Myocyte (in vitro differentiated cells): ENCODE measurements at regions not wholly inside any gene's neighbourhood (a gene's known extent, or its start where the extent isn't known, plus 50 kb on each side); places are given as distances from the start of the nearest gene placed in this dataset.
A peak's percentile ranks its signal among the peaks of the same experiment; 100 is the strongest.

Experiments used
- DNase-seq: peaks from one replicate; pipeline ENCODE4 v3.0.0-alpha.2; 2012; ENCODE audit warnings: low read depth

DNA sequence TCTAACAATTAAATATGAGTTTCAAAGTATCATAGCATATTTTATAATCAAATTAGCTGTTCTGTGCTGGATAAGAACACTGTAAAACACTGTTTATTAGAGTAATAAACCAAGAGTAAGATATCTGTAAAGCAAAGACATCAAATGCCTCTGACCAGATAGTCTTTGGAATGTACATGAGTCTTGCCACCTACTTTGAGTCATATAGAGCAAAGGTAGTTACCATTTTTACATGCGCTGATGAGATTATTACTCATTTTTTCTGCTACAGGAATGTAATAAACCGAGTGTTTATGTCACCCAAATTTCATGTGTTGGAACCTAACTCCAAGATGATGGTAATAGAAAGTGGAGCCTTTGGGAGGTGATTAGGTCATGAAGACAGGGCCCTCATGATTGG is 654.5 kb downstream of the CETN3 start:
- DNase-seq, result no peak

DNA sequence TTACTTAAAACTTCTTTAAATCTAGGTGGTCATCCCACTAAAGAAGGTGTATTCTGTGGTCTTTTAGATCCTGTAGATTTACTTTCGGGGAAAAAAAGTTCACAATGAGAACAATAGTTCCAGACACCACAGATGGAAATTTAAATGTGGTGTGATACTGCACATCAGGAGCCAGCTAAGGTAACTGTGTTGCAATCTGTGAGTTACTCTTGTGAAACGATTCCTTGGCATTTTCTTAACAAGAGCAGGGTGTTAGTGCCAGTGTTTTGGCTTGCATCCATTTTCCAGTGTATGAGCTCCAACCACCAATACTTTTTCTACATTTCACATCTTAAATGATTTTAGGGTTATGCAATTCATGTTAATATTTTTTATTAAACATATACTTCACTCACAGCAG is 674.5 kb downstream of the CETN3 start:
- DNase-seq, result no peak

DNA sequence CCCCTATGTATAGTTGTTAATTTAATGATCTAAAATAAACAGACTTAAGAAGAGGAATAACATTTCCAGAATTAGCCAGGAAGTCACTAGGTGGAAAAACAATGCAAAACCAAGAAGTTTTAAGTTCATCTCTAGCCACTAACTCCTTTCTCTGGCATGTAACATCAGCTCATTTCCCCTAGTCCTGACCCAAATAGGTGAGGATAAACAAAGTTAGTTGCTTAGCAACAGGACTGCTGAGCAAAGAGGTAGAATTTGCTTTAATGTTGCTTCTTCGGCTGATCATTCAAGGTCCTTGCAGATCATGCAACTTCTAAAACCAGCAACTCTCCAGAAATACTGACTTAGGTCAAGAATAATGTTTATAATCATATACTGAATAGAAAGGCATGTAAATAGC is 675.8 kb downstream of the CETN3 start:
- no peak for DNase-seq

DNA sequence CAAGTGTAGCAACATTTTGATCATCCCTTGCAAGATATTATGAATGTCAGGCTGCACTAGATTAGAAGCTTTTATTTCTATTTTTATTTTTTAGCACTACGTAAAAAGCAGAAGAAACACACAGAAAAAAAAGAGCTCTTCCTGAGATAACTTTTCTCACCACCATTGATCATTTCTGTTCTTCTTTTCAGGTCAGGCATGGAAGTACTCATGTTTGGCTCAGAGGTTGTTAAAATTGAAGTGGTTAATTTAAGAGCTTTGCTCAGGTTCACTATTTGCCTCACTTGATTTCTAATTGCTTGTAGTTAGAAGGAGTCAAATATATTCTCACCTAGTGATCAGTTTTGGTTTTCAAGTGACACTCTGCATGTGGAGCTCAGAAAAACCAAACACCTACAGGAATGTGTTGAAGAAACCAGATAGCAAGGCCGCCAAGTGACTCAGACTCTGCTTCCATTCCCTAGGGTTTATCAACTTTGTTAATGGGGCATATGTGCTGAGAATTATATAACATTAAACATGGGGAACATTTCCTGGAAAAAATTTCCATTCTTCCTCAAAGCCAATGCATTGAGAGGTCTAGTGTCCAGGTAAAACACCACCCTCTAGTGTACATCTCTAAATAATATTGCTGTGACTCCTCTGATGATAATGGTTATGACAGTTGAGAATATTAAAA is 679.8 kb downstream of the CETN3 start:
- peak; percentile 31 for DNase-seq

DNA sequence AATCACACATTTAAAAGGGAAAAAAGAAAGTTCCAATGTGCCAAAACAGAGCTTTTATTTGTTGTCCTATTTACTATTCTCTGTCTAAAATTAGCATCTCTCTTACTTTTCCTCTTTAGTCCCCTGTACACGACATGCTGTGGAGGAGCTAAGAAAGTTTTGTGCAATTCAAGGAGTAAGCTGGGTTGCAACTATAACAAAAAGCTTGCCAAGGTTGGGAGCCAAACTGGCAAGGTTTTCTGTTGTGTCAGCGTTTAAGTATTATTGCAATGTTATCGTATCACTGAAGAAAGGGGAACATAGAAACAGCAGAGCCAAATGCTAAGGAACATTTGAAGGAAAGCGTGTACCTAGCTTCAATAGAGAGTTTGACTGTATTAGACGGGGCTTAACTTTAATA is 680.8 kb downstream of the CETN3 start:
- DNase-seq, result peak; percentile 31

DNA sequence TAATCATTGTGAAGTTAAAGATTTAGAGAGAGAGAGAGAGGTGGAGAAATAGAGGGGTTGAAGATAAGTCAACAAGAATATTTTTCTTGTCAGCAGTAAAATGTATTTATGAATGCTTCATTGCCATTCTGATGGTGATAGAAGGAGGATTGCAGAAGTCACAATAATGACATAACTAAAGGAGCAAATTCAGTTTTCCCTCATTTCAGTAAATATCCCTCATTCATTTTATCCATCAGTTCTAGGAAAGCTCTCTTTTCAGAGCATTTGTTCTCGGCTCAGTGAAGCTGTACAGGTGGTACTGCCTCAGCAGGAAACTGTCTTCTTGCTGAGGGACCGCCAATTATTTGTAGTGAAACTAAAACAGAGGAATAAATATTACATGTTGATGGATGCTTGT is 681.4 kb downstream of the CETN3 start:
- no peak for DNase-seq

DNA sequence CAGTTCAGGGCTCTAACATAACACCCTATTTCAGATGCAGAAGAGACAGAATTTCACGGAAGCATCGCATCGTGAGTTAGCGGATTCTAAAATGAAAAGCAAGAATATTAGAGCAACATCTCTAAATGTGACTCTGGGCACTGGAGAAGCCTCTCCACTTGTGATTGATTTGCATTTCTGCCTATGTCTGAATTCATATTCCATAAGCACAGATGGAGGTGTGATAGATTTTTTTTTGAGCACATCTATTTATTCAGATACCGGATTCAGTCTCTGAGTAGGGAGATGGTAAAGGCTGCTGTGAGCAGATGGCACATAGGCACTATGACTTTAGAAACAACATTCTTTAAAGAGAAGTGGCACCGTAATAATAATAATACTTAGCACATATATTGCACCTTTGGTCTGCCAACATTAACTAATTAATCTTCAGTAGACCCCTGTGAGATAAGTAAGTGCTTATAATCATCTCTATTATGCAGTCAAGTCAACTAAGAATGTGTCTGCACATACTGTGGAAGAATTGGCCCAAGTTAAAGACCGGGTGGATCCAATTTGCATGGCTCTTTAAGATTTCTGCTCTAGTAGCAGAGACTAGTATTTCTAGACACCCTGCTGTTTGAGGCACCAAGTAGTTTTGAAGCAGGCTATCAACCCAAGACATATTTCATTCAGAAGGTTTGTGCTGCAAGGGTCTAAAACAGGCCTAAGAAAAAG is 685.0 kb downstream of the CETN3 start:
- peak; percentile 8 for DNase-seq

DNA sequence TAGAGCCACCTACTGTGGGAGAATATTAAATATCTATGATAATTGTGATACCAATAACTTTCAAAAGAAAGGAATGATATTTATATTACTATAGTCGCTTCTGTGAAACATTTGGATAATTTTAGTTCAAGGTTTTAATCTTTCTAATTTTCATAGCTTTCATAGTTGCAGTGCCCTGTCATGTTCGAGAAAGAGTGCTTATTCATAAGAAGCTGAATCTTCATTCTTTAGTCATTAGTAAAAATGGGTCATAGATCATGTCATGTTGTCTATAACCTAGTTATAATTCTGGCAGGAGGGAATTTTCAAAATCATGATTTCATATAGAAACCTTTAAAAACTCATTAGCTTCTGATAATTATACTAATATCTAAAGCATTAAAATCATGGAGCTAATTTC is 685.6 kb downstream of the CETN3 start:
- DNase-seq, result no peak

DNA sequence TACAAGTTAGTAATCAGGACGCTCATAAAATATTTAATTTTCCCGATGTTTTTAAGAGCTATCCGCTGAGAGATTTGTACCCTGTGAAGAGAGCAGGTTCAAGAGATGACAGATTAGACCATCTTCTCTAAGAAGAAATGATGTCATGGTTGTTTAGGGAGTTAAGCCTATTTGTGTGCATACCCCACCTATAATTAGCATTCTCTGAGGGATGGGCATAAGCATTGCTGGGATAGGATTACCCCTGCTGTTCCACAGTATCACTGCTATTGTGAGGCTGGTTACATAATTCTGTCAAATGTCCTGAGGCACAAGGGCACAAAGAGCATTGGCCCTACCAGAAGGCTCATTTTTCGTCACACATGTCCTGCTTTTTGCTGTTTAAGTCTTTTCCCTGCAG is 687.0 kb downstream of the CETN3 start:
- peak; percentile 77 for DNase-seq

DNA sequence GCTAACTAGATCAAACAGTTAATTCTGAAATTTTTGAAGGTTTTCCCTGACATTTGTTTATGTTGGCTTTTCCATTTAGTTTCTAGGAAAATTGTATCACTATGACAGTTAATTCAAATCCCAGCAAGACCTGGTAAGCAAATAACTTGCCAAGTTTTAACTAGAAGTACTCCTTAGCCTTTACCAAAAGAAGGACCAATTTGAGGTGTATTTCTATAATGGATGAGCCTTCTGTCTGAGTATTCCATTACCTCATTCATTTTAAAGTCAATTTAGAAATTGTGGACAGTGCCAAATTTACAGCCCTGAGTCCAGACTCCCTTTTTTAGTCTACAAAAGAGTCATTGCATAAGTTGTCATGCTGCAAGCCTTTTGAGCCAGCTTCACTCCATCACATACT is 687.6 kb downstream of the CETN3 start:
- no peak for DNase-seq

DNA sequence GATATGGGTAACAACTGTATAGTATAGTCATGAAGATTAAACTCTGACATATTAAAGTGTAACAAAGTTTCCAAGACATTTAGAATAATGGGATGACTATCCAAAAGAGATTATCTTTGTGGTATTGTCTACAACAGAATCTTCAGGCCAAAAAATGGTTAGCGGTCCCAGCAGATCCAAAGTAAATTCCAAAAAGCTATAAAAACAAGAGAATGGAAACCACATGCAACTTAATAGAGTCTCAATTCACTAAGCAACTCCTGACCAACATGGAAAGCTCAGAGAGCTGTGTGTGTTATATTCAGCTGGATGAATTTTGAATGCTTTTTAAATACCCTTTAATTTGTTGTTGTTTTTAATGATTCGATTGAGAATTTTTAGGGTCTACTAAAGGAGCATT is 688.2 kb downstream of the CETN3 start:
- DNase-seq, result peak; percentile 14

DNA sequence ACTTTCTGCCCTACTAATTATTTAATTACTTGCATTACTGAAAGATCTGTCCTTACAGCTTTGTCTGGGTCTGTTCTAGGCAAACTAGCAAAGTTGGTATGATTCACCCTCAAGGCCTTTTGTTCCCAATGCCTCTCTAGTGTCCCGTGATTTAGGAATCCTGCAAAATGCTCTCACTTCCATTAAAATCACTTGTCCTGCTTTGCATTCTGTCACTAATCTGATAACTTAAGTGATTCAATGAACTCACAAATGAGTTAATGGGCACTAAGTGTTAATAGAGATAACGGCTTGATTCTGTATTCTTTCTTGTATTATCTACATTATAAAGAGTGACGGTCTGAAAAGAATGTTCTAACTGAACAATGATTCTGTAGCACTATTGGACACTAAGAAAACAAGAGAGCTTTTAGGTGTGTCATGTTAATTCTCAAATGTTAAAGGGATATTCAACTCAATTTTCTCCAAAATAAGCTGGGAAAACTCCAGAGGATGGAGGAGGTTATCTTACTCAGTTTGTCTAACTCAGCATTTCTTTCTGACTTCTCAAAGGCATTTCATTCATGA is 697.3 kb downstream of the CETN3 start:
- DNase-seq, result no peak

DNA sequence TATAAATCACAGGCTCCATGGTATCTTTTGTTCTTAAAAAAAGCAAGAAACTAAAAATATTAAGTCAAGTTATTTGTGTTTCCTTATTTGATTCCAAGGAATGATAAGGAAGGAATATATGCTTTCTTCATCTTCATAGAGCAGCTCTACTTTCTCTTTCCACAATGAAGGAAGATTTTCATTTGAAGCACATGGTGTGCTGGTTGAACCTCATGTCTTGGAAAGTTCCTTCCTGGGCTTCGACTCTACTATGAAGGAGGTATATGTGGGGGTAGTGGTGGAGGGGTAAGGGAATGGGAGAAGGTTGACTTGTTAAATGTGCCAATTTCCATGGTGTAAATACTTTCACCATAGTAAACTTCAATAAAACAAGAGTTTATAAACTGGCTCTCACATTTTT is 698.0 kb downstream of the CETN3 start:
- no peak for DNase-seq

DNA sequence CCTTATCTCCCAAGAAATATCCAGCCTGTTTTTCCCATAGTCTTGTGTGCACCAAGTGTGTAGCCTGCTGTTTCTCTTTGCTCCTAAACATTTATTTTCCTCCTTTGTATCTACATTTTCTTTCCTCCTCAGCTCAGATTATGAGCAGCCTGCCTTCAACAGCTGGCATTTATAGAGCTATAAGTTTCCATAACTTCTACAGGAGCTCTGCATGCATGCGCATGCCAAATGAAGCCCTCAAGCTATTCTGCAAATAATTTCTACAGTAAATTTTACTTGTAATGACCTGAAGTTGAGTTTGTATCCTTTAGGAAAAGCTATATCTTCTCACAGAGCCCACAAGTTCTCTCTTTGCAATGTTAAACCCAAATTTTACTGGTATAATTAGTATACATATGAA is 699.5 kb downstream of the CETN3 start:
- no peak for DNase-seq

DNA sequence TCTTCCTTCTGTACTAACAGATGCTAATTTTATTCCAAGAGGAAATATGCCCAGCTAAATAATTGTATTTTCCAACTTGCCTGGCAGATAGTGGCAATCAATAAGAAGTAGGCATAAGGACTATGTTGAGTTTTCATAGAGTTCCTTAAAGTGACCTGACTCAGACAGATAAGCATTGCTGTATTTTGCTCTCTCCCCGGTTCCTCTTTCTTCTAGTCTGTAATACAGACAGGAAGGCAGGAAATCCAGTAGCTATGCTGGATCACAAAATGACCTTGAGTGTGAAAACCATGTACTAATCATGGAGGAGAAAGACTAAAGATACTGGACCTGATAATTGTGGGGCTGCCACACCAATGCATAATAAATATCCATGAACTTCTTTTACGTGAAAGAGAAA is 701.7 kb downstream of the CETN3 start:
- DNase-seq, result no peak

DNA sequence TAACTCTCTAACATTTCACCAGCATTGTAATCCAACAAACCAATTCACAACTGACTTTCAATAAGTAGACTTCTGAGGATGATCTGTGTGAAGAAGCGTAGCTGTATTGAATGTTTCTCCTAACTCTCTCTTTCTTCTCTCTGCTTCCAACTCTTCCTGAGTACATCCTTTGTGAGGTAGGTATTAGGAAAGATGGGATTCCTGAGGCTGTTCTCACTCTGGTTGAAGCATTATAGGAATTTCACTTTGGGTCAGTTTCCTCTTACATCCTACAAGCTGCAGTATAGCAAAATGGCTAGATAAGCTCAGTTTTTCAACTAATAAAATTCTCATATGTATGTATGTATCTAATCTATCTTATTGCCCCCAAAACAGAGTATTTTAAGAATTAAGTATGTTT is 702.8 kb downstream of the CETN3 start:
- no peak for DNase-seq

DNA sequence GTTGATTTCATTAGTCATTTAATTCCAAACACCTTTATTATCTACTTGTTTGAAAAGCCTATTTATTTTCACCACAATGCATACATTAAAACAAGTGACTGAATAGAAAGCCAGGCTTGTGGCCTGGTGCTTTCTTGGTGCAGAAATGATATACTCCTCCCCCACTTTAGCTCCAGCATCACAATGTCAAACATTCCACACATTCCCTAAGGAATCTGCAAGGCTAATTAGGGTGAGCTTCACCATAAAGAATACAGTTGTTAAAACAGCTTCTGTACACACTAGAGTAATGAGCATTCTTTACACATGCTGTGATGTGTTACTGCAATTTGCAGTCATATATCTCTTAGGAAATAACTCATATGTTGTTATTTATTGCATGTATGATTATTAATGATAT is 705.7 kb downstream of the CETN3 start:
- DNase-seq, result no peak

DNA sequence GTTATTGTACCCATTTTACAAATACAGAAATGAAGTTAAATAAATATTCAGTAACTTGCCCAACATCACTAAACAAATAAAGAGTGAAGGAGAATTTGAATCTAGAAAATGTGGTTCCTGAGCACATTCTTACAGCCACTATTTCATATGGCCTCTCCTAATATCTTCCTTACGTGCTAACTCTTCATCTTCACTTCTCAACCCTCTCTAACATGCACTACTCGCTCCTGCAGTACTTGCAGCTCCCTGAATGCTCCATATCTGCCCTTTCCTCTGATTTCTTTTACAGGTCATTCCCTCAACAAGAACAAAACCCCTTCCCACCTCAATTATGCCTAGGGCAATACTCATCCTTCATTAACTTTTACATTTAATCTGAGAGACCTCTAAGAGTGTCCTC is 711.5 kb downstream of the CETN3 start:
- no peak for DNase-seq

DNA sequence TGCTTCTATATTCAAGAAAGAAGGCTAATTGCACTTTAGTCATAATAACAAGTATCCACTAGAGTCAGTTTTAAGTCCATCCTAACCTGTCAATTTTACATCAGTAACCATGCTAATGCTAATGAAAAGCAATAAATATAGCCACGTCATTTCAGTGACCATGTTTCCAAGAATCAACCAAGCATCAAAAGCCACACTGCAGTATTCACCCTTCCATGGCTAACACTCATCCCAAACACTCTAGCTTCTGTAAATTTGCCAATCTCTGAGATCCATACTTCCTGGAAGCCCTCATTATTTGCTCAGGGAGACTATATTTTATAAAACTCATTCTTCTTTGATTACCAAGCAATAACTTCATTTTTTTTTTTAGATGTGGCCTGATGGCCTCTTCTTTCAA is 712.0 kb downstream of the CETN3 start:
- DNase-seq, result no peak

DNA sequence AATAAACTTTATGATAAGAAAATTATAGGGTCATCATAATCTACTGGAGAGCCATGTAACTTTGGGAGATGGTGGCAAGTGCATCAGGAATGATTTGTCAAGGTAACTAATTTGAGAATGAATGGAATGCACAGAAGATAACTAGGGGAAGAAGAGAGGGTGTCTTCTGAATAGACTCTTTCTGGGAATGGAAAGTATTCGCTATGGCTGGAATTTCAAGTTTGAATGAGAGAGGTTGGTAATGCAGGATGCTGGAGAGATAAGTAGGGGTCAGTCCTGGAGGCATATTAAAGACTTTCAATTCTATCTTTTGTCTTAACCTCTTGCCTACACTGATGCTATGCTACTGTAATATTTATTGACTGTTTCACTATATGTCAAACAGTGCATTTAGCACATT is 714.2 kb downstream of the CETN3 start:
- DNase-seq, result no peak

DNA sequence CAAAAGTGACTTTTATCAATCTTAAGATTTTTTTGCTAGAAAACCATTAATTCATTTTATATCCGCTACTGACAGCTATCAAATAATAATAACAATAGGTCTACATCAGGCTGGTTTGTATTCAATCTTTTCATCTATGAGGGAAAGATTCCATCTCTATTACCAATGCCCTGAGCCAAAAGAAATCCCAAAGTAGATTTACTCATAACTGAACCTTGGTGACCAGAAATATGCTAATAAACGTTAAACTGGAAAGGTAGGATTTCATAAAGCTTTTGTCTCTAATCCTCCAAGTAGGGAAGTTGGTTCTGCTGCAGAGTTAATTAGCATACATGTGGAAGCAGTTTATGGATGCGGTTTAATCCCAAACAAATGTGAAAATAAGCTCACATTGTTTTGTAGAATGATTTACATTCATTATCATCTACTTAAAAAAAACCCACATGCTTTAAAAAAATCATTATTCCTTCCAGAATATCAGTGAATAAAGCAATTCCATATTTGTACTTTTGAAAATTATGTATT is 715.5 kb downstream of the CETN3 start:
- DNase-seq, result no peak

DNA sequence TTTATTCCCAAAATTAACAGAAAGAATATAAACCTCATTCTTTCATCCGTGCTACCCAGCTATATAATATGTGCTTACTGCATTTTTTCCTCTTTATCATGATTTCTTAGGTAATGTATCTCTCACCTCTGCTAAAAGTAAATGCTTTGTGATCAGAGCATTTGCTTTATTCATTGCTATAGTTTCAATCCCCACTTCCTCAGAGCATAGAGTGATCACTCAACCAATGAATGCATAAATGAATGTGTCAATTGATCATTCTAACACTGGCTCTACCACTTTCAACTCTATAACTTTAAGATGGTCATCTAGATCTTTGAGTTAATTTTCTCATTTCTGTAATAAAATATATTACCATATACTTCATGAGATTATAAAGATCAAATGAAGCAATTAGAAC is 719.2 kb downstream of the CETN3 start:
- no peak for DNase-seq
